PC-3 (cell line): ENCODE measurements at regions not wholly inside any gene's neighbourhood (a gene's known extent, or its start where the extent isn't known, plus 50 kb on each side); places are given as distances from the start of the nearest gene placed in this dataset.

Experiments used
- CTCF ChIP-seq: fragments of 300-600 bp; sonication (generic); conservative IDR thresholded peaks from 2 replicates; pipeline ENCODE4 v1.5.1; 2017; ENCODE audit warnings: antibody characterized with exemption, low read depth, mild to moderate bottlenecking, low read length
- EZH2 ChIP-seq: fragments of 300-600 bp; sonication (generic); IDR thresholded peaks from one replicate; pipeline ENCODE4 v1.6.1; 2017; ENCODE audit warnings: antibody characterized with exemption, mild to moderate bottlenecking, low read length; ENCODE audit not compliant: unreplicated experiment

GRCh38 chr6:113281431-113281830 lies 575.7 kb upstream of the MARCKS start:
- TF ChIP-seq CTCF (no peak), EZH2 (no peak)
